ENCODE measurements at regions not wholly inside any gene's neighbourhood (a gene's known extent, or its start where the extent isn't known, plus 50 kb on each side); places are given as distances from the start of the nearest gene placed in this dataset.

GRCh38 chr17:77674358-77674757, 284.1 kb upstream of the TNRC6C start:
- no peaks in the 10 kb centered on the region for H3K36me3 ChIP-seq
- intact Hi-C loops (cut with DNase I): no loop called here
- no peaks in the 10 kb centered on the region for H3K27me3 ChIP-seq
- no peak for DNase-seq (ENCODE audit: extremely low spot score in 2 of 2)
- no peak overlapping the region for H3K4me3 ChIP-seq
- H3K4me1 ChIP-seq: peaks cover 7% of the 10 kb centered on the region
- no peak for TF ChIP-seq POLR2A (IDR thresholded peaks at IDR 0.05)
- no peak for TF ChIP-seq POLR2AphosphoS5 (IDR thresholded peaks at IDR 0.05; ENCODE audit: insufficient read depth in 1 of 2, low read depth in 1 of 2)
- TF ChIP-seq CTCF (IDR thresholded peaks at IDR 0.05): no peak
- H3K27ac ChIP-seq: no peak overlapping the region
- H3K9me3 ChIP-seq: no peaks in the 10 kb centered on the region

GRCh38 chr17:77675411-77675810, 283.1 kb upstream of the TNRC6C start:
- H3K27ac ChIP-seq: no peak overlapping the region
- H3K4me3 ChIP-seq: no peak overlapping the region
- no peaks in the 10 kb centered on the region for H3K9me3 ChIP-seq
- no peak for DNase-seq (ENCODE audit: extremely low spot score in 2 of 2)
- H3K36me3 ChIP-seq: no peaks in the 10 kb centered on the region
- peaks cover 7% of the 10 kb centered on the region for H3K4me1 ChIP-seq
- TF ChIP-seq CTCF (IDR thresholded peaks at IDR 0.05) (no peak), POLR2A (IDR thresholded peaks at IDR 0.05) (no peak), POLR2AphosphoS5 (IDR thresholded peaks at IDR 0.05; ENCODE audit: insufficient read depth in 1 of 2, low read depth in 1 of 2) (no peak)
- intact Hi-C loops (cut with DNase I): no loop called here
- H3K27me3 ChIP-seq: no peaks in the 10 kb centered on the region

- Histone ChIP-seq H3K27ac (no peak overlapping the region), H3K27me3 (no peaks in the 10 kb centered on the region), H3K36me3 (no peaks in the 10 kb centered on the region), H3K4me3 (no peak overlapping the region), H3K4me1 (peaks cover 7% of the 10 kb centered on the region), H3K9me3 (no peaks in the 10 kb centered on the region)
- intact Hi-C loops (cut with DNase I): no loop called here
- TF ChIP-seq POLR2A (IDR thresholded peaks at IDR 0.05) (no peak), CTCF (IDR thresholded peaks at IDR 0.05) (no peak), POLR2AphosphoS5 (IDR thresholded peaks at IDR 0.05; ENCODE audit: insufficient read depth in 1 of 2, low read depth in 1 of 2) (no peak)
- no peak for DNase-seq (ENCODE audit: extremely low spot score in 2 of 2)
Observed at GRCh38 chr17:77675816-77676215, 282.7 kb upstream of the TNRC6C start.

- Histone ChIP-seq H3K4me3 (no peak overlapping the region), H3K36me3 (no peaks in the 10 kb centered on the region), H3K9me3 (no peaks in the 10 kb centered on the region), H3K27me3 (no peaks in the 10 kb centered on the region), H3K4me1 (peaks cover 7% of the 10 kb centered on the region), H3K27ac (no peak overlapping the region)
- intact Hi-C loops (cut with DNase I): no loop called here
- no peak for TF ChIP-seq POLR2A (IDR thresholded peaks at IDR 0.05)
- TF ChIP-seq POLR2AphosphoS5 (IDR thresholded peaks at IDR 0.05; ENCODE audit: insufficient read depth in 1 of 2, low read depth in 1 of 2): no peak
- TF ChIP-seq CTCF (IDR thresholded peaks at IDR 0.05): no peak
- DNase-seq (ENCODE audit: extremely low spot score in 2 of 2): no peak
Observed at GRCh38 chr17:77676237-77676661, 282.3 kb upstream of the TNRC6C start.

GRCh38 chr17:77677211-77677610, 281.3 kb upstream of the TNRC6C start:
- no peak overlapping the region for H3K27ac ChIP-seq
- intact Hi-C loops (cut with DNase I): no loop called here
- no peak for TF ChIP-seq POLR2A (IDR thresholded peaks at IDR 0.05)
- TF ChIP-seq POLR2AphosphoS5 (IDR thresholded peaks at IDR 0.05; ENCODE audit: insufficient read depth in 1 of 2, low read depth in 1 of 2): no peak
- TF ChIP-seq CTCF (IDR thresholded peaks at IDR 0.05): no peak

More at GRCh38 chr17:77677211-77677610, 281.3 kb upstream of the TNRC6C start:
- peaks cover 7% of the 10 kb centered on the region for H3K4me1 ChIP-seq
- H3K4me3 ChIP-seq: no peak overlapping the region
- DNase-seq (ENCODE audit: extremely low spot score in 2 of 2): no peak
- H3K9me3 ChIP-seq: no peaks in the 10 kb centered on the region
- no peaks in the 10 kb centered on the region for H3K36me3 ChIP-seq
- no peaks in the 10 kb centered on the region for H3K27me3 ChIP-seq

Measured in vagina (tissue), 2 donors.